SJCRH30 (cell line): ENCODE measurements at regions not wholly inside any gene's neighbourhood (a gene's known extent, or its start where the extent isn't known, plus 50 kb on each side); places are given as distances from the start of the nearest gene placed in this dataset.

Source experiments
- DNase-seq, 2 experiments: peaks; one replicate each; pipeline ENCODE4 v3.0.0-alpha.2; 2015 to 2020
- H3K27ac ChIP-seq: fragments of 250-450 bp; sonication (Bioruptor Pico); 2 replicates; pipeline ENCODE4 v1.5.1; 2020; ENCODE audit warnings: mild to moderate bottlenecking, moderate library complexity
- H3K27me3 ChIP-seq: fragments of 250-450 bp; sonication (Bioruptor Pico); 2 replicates; pipeline ENCODE4 v1.5.1; 2020; ENCODE audit warnings: mild to moderate bottlenecking, moderate library complexity
- H3K36me3 ChIP-seq: fragments of 250-450 bp; sonication (Bioruptor Pico); 2 replicates; pipeline ENCODE4 v1.5.1; 2020; ENCODE audit warnings: mild to moderate bottlenecking, moderate library complexity
- H3K4me1 ChIP-seq: fragments of 250-450 bp; sonication (Bioruptor Pico); 2 replicates; pipeline ENCODE4 v1.5.1; 2020; ENCODE audit warnings: mild to moderate bottlenecking, moderate library complexity
- H3K4me3 ChIP-seq: fragments of 250-450 bp; sonication (Bioruptor Pico); 2 replicates; pipeline ENCODE4 v1.5.1; 2020; ENCODE audit warnings: mild to moderate bottlenecking, moderate library complexity
- H3K9me3 ChIP-seq: fragments of 250-450 bp; sonication (Bioruptor Pico); replicated peaks from 2 replicates; pipeline ENCODE4 v1.5.1; 2020; ENCODE audit warnings: mild to moderate bottlenecking, moderate library complexity

DNA sequence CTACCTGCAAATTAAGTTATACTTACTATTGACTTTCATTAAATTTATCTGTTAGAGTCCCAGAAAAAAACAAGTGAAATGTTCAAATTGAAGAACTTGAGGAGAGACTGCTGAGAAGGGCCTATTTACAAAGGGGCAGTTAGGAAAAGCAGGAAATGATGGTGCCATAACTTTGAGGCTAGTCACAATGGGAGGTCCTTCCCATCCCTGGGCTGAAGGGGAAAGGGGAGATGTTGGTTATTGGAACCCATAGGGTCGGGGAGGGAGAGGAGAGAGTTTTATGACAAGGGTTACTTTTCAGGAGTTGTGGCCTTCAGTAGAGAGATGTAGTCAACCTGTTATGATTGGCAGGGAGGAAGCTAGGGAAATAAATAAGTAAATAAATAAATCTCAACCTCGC lies 169.1 kb downstream of the DMRT2 start:
- Histone ChIP-seq H3K4me3 (no peak overlapping the region), H3K27me3 (no peaks in the 10 kb centered on the region), H3K4me1 (peaks cover 13% of the 10 kb centered on the region), H3K9me3 (no peaks in the 10 kb centered on the region), H3K36me3 (0 out of 2 replicates have a peak, but pooled peaks cover 2% of the 10 kb centered on the region), H3K27ac (no peak overlapping the region)
- DNase-seq: no peak

DNA sequence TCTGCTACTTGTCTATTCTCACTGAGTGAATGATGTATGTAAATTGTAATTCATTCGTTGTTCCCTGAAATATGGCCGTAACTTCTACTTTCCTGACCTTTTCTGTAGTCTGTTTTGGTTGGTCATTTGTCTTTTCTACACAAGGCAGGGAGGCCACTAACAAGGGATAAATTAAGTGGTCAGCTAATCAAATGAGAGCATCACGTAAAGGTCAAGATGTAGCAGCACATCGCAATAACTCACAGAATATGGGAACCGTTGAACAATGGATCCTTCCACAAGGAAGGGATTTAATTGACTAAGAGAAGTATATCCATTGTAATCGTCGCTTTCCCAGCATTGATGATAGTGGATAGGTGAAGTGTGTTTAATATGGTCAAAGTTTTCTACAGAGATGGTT lies 171.1 kb downstream of the DMRT2 start:
- H3K36me3 ChIP-seq: no peaks in the 10 kb centered on the region
- no peak overlapping the region for H3K27ac ChIP-seq
- peaks cover 11% of the 10 kb centered on the region for H3K4me1 ChIP-seq

DNA sequence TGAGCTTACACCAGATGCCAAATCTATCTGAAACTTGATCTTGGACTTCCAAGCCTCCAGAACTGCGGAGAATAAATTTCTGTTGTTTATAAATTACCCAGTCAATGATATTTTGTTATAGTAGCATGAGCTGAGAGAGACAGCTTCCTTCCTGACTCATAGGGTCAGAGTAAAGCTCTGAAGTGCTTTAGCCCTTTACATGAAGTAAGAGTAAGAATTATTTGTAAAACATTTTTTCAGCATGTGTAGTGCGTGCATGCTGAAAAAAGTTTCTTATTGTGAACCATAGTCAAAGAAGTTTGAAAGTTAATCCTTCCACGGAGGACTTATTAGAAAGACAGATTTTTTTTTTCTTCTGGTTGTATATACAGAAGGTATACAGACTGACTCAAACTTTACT lies 172.4 kb downstream of the DMRT2 start:
- DNase-seq: no peak
- Histone ChIP-seq H3K4me3 (no peak overlapping the region), H3K36me3 (no peaks in the 10 kb centered on the region), H3K27me3 (no peaks in the 10 kb centered on the region), H3K4me1 (no peaks in the 10 kb centered on the region; the same call in 1 of the 2 replicates), H3K27ac (no peak overlapping the region), H3K9me3 (no peaks in the 10 kb centered on the region)

More for the DNA sequence above, 171.1 kb downstream of the DMRT2 start:
- DNase-seq: no peak
- Histone ChIP-seq H3K4me3 (no peak overlapping the region), H3K9me3 (no peaks in the 10 kb centered on the region), H3K27me3 (no peaks in the 10 kb centered on the region)

DNA sequence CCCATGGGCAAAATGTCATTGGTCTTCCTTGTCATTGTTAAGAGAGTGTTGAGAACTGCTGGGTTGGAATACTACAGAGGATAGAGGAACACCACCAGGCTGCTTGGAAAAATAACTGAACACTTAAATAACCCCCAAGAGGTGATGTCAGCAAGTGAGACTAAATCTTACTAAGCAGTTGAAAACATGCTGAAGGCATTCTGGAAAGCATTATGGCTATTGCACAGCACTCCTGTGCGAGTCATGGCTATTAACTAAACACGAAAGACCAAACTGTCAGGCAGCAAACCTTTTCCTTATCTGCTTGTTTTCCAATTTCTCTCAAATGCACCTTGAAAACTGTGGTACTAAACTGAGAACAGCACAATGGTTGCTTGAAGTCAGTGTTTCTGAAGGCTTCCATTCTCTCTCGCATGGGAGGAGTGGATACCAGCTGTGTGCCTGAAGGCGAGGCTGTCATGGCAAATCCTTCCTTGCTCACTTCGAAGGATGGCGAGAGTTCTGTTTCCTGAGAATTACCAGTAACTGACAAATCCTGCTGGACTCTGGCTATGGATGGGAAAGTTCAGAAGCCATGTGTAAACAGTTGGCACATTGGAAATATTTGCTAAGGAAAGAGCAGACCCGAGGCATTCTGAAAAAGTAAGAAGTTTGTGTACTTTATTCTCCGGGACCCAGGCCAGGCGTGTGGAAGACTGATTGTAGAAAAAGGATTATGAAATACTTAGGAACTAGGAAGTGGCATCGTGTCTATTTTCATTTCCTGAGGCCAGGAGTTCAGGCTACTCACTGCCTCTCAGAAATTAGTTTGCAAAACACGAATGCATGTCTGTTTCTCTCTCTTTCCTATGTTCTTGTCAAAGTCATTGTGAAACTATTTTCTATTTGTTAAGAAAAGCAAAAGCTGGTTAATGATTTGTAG lies 182.1 kb downstream of the DMRT2 start:
- Histone ChIP-seq H3K4me3 (peak overlapping the region; percentile 48), H3K27me3 (no peaks in the 10 kb centered on the region), H3K27ac (peak overlapping the region; percentile 78), H3K36me3 (no peaks in the 10 kb centered on the region), H3K9me3 (0 out of 2 replicates have a peak, but pooled peaks cover 2% of the 10 kb centered on the region), H3K4me1 (peaks cover 32% of the 10 kb centered on the region)
- DNase-seq: peak; percentile 61 to 74

DNA sequence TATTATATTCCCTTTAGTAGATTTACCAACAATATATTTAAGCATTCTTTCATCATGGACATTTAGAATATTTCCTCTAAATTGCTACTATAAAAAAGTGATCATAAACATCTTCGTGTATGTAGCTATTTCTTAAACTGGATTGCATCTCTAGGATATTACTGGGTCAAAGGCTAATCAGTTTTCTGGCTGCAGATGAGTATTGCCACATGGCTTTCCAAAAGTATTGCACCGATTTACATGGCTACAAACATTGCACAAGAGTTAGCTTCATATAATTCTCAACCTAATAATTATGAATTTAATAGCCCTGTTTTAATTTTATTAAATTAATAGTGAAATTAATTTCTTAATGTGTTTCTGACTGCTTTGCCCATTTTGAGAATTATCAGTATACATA lies 183.4 kb downstream of the DMRT2 start:
- Histone ChIP-seq H3K4me1 (peaks cover 32% of the 10 kb centered on the region), H3K4me3 (no peak overlapping the region), H3K9me3 (0 out of 2 replicates have a peak, but pooled peaks cover 2% of the 10 kb centered on the region), H3K27me3 (no peaks in the 10 kb centered on the region), H3K36me3 (no peaks in the 10 kb centered on the region), H3K27ac (no peak overlapping the region)
- no peak for DNase-seq

- Histone ChIP-seq H3K4me3 (no peak overlapping the region), H3K36me3 (no peaks in the 10 kb centered on the region), H3K4me1 (peaks cover 32% of the 10 kb centered on the region), H3K9me3 (0 out of 2 replicates have a peak, but pooled peaks cover 2% of the 10 kb centered on the region), H3K27ac (no peak overlapping the region; the same call in 1 of the 2 replicates), H3K27me3 (no peaks in the 10 kb centered on the region)
- DNase-seq: no peak
Observed at GRCh38 chr9:1235650-1236049, 185.5 kb downstream of the DMRT2 start.

DNA sequence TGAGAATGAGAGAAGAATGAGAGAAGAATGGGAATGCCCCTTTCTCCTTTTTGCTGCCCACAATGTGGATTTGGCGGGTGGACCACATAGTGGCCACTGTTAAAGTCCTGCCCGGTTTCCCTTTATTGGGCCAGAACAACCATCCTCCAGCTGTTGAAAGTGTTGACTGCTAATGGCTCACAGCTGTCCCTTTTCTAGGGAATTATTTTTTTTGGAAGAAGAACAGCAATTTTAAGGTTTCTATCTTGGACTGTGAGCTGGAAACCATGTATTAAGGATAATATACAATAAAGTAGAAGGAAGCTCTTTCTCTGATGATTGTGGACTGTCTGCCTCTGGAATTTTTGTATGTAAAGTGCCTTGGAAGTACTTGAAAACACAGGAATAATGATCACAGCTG lies 185.9 kb downstream of the DMRT2 start:
- Histone ChIP-seq H3K27ac (peak overlapping the region; percentile 11; the same call in 1 of the 2 replicates), H3K36me3 (no peaks in the 10 kb centered on the region), H3K4me1 (peaks cover 32% of the 10 kb centered on the region), H3K27me3 (no peaks in the 10 kb centered on the region), H3K4me3 (no peak overlapping the region), H3K9me3 (0 out of 2 replicates have a peak, but pooled peaks cover 2% of the 10 kb centered on the region)
- DNase-seq: peak in 1 of 2 experiments; percentile 37

GRCh38 chr9:1238407-1238806 lies 188.2 kb downstream of the DMRT2 start:
- H3K9me3 ChIP-seq: 0 out of 2 replicates have a peak, but pooled peaks cover 2% of the 10 kb centered on the region
- peaks cover 15% of the 10 kb centered on the region for H3K4me1 ChIP-seq
- DNase-seq: no peak

DNA sequence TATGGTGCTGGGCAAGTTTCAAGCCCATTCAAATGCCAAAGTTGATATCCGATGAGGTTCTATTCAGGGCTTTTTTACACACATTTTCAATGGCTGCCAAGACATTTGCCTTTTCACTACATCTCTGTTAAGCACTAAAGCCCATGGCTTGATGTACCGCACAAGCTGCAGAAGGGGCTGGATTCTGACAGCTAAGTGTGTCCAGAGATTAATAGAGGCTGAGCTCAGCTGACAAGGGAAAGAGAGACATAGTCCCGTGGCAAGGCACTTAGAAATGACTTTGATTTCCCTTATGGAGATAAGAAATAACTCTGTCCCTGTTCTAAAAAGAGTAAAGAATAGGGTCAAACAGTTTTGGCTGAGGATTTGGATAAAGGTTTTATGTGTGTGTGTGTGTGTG lies 198.6 kb downstream of the DMRT2 start:
- Histone ChIP-seq H3K4me1 (peaks cover 10% of the 10 kb centered on the region), H3K9me3 (no peaks in the 10 kb centered on the region), H3K27ac (no peak overlapping the region), H3K4me3 (no peak overlapping the region), H3K27me3 (no peaks in the 10 kb centered on the region), H3K36me3 (no peaks in the 10 kb centered on the region)
- DNase-seq: no peak

More at GRCh38 chr9:1238407-1238806, 188.2 kb downstream of the DMRT2 start:
- Histone ChIP-seq H3K4me3 (no peak overlapping the region), H3K27ac (no peak overlapping the region), H3K27me3 (no peaks in the 10 kb centered on the region), H3K36me3 (no peaks in the 10 kb centered on the region)

DNA sequence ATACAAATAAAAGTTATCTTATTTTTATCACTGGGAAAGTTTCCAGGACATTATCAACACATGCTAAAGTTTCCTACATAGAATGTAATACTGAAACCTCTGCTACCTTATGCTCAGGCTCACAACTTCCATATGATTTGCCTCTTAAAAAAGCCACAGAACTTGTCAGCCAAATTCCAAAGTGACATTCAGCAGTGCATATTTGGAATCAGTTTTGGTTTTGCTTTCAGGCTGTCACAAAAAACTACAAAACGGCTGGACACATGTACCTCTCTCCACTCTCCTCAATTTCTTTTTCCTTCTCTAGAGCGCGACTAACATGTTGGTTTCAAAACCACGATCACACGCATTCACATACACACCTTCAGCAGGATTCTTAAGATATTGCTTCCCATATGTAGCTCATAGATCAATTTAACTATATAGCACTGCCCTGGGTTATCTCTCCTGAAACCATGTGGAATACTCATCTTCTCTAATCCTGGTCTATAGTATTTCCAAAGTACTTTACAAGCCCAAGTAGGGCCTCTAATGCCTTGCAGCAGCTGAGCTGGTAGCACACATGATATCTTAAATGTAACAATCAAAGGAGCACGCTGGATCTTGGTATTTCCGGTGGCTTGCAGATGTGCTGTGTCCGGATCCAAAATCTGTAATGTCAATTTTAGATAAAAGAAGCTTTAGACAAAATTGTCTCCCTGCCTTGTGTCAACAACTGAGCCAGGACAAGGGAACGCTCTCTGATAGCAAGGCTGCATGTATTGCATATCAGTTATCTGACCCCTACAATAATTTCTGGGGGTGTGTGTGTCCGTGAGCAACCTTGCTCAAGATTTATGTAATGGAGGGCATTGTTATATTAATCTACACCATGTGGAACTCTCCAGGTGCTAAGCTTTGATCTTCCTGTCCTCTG lies 203.2 kb downstream of the DMRT2 start:
- H3K27me3 ChIP-seq: no peaks in the 10 kb centered on the region
- H3K27ac ChIP-seq: no peak overlapping the region
- H3K4me1 ChIP-seq: peaks cover 10% of the 10 kb centered on the region
- DNase-seq: peak in 1 of 2 experiments; percentile 26
- H3K36me3 ChIP-seq: no peaks in the 10 kb centered on the region
- H3K4me3 ChIP-seq: no peak overlapping the region
- H3K9me3 ChIP-seq: no peaks in the 10 kb centered on the region

- DNase-seq: no peak
- peaks cover 10% of the 10 kb centered on the region for H3K4me1 ChIP-seq
- H3K27me3 ChIP-seq: no peaks in the 10 kb centered on the region
- H3K36me3 ChIP-seq: no peaks in the 10 kb centered on the region
- no peak overlapping the region for H3K4me3 ChIP-seq
- no peak overlapping the region for H3K27ac ChIP-seq
- no peaks in the 10 kb centered on the region for H3K9me3 ChIP-seq
Observed at GRCh38 chr9:1254071-1254470, 203.9 kb downstream of the DMRT2 start.

- no peaks in the 10 kb centered on the region for H3K27me3 ChIP-seq
- H3K36me3 ChIP-seq: no peaks in the 10 kb centered on the region
- DNase-seq: no peak
- no peak overlapping the region for H3K4me3 ChIP-seq
- no peaks in the 10 kb centered on the region for H3K9me3 ChIP-seq
- H3K4me1 ChIP-seq: peaks cover 10% of the 10 kb centered on the region
- no peak overlapping the region for H3K27ac ChIP-seq
Observed at GRCh38 chr9:1256178-1256577, 206.0 kb downstream of the DMRT2 start.

DNA sequence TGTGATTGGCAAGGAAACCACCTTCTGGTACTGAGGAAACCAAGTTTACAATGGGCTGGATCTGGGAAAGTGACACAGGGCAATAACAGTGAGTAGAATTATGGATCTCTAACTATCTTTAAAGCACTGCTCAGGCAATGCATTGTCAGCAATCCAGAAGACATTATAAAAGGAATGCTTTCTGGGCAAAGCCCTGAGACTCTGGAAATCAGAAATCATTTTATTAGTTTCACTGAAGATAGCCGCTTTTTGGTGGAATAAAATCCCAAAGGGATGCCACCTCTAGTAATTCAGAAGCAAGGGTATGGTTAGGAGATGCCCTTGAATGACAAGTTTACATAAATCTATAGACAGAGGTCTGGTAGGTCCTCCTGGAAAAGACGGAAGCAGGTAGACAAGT lies 211.1 kb downstream of the DMRT2 start:
- Histone ChIP-seq H3K36me3 (no peaks in the 10 kb centered on the region), H3K27ac (no peak overlapping the region), H3K27me3 (no peaks in the 10 kb centered on the region), H3K9me3 (no peaks in the 10 kb centered on the region), H3K4me1 (no peaks in the 10 kb centered on the region), H3K4me3 (no peak overlapping the region)
- no peak for DNase-seq

GRCh38 chr9:1261879-1262766 lies 212.0 kb downstream of the DMRT2 start:
- Histone ChIP-seq H3K36me3 (no peaks in the 10 kb centered on the region), H3K27me3 (no peaks in the 10 kb centered on the region), H3K4me3 (no peak overlapping the region), H3K27ac (no peak overlapping the region), H3K9me3 (no peaks in the 10 kb centered on the region), H3K4me1 (no peaks in the 10 kb centered on the region)
- no peak for DNase-seq
